Stomach (tissue), 8 donors: ENCODE measurements at regions not wholly inside any gene's neighbourhood (a gene's known extent, or its start where the extent isn't known, plus 50 kb on each side); places are given as distances from the start of the nearest gene placed in this dataset.

ENCODE experiments used
- DNase-seq, 2 donors: peaks; one replicate each; pipeline versions ENCODE4 v3.0.0 to v3.0.0-alpha.2; 2013 to 2019
- H3K27ac ChIP-seq, 5 donors: fragments of 200-600 bp in 4 of 5; sonication (generic) in 4 of 5; one replicate each; pipeline ENCODE4 v1.5.1; 2013 to 2019; ENCODE audit warnings: mild to moderate bottlenecking in 1 of 5, moderate library complexity in 1 of 5
- H3K27me3 ChIP-seq, 3 donors: fragments of 200-600 bp; sonication (generic); one replicate each; pipeline ENCODE4 v1.5.1; 2017 to 2019; ENCODE audit warnings: mixed run types in 1 of 3
- H3K36me3 ChIP-seq, 4 donors: fragments of 200-600 bp; sonication (generic); 1 replicate in 3 of 4; 2 replicates in 1 of 4; pipeline ENCODE4 v1.5.1; 2016 to 2019
- H3K4me1 ChIP-seq, 4 donors: fragments of 200-600 bp; sonication (generic); one replicate each; pipeline ENCODE4 v1.5.1; 2016 to 2019
- H3K4me3 ChIP-seq, 4 donors: fragments of 200-600 bp; sonication (generic) in 3 of 4; one replicate each; pipeline ENCODE4 v1.5.1; 2016 to 2019; ENCODE audit warnings: mild to moderate bottlenecking in 1 of 4
- H3K9me3 ChIP-seq, 4 donors: fragments of 200-600 bp; sonication (generic); one replicate each; pipeline ENCODE4 v1.5.1; 2016 to 2019
- CTCF ChIP-seq, 7 experiments: fragments of 450-650 bp in 4 of 7; fragments of 200-600 bp in 3 of 7; sonication (generic) in 3 of 7; IDR thresholded peaks; one replicate each; pipeline ENCODE4 v1.5.1; 2016 to 2019; ENCODE audit warnings: antibody characterized with exemption in 7 of 7, control low read depth in 2 of 7, mild to moderate bottlenecking in 1 of 7
- EP300 ChIP-seq: sonication (generic); formaldehyde crosslinking; IDR thresholded peaks from one replicate; pipeline ENCODE4 v1.6.1; 2017; ENCODE audit warnings: antibody characterized with exemption
- POLR2A ChIP-seq, 4 donors: fragments of 450-650 bp; IDR thresholded peaks; one replicate each; pipeline ENCODE4 v1.6.1; 2016; ENCODE audit warnings: antibody characterized with exemption in 4 of 4, control low read depth in 2 of 4, mild to moderate bottlenecking in 1 of 4, moderate library complexity in 1 of 4
- POLR2AphosphoS5 ChIP-seq, 3 donors: sonication (generic); formaldehyde crosslinking; IDR thresholded peaks; one replicate each; pipeline ENCODE4 v1.6.1; 2016; ENCODE audit warnings: antibody characterized with exemption in 3 of 3
- WGBS, 5 donors: extraction: QIAGEN DNeasy Blood & Tissue Kit in 3 of 5; methylation state at CpG; one replicate each; pipeline versions ENCODE4 v1.1.5 to v1.1.7; 2013 to 2018; 5-methylcytosine and 5-hydroxymethylcytosine counted together
- intact Hi-C: fragments of 100-400 bp; cut with DNase I; formaldehyde crosslinking; loops from one replicate; pipeline ENCODE4 v1.15.1; 2023; ENCODE audit warnings: low total_unique reads
- donor health status: healthy with polysubstance abuse.
- donor health status: Bipolar disorder and iron deficiency.
- donor health status: healthy.

- Histone ChIP-seq H3K36me3 (no peaks in the 10 kb centered on the region), H3K27ac (no peak overlapping the region), H3K9me3 (no peaks in the 10 kb centered on the region), H3K4me3 (no peak overlapping the region), H3K27me3 (no peaks in the 10 kb centered on the region), H3K4me1 (no peaks in the 10 kb centered on the region)
- 75 to 90% (median 83%) methylated on average over 3 of the region's 3 CpGs for WGBS, 5 donors
- no peak for TF ChIP-seq POLR2AphosphoS5 (IDR thresholded peaks at IDR 0.05)
- no peak for TF ChIP-seq POLR2A (IDR thresholded peaks at IDR 0.05)
- TF ChIP-seq CTCF (IDR thresholded peaks at IDR 0.05): no peak
- TF ChIP-seq EP300: no peak
- DNase-seq: no peak
- intact Hi-C loops: no loop called here
Observed at GRCh38 chr9:32045513-32045912, 338.9 kb upstream of the ACO1 start.

GRCh38 chr9:32067261-32067660 is 317.2 kb upstream of the ACO1 start:
- no peak for TF ChIP-seq POLR2AphosphoS5 (IDR thresholded peaks at IDR 0.05)
- Histone ChIP-seq H3K4me3 (no peak overlapping the region), H3K4me1 (no peaks in the 10 kb centered on the region), H3K27me3 (no peaks in the 10 kb centered on the region), H3K27ac (no peak overlapping the region), H3K36me3 (no peaks in the 10 kb centered on the region), H3K9me3 (no peaks in the 10 kb centered on the region)
- WGBS, 5 donors: 41 to 95% (median 91%) methylated on average over 1 of the region's 1 CpG
- intact Hi-C loops: loop anchor here (10.0 kb wide), 1 partner anchor 62 kb away; no protein-coding TSS in a partner anchor
- no peak for DNase-seq

GRCh38 chr9:32069169-32069813 is 315.2 kb upstream of the ACO1 start:
- H3K4me1 ChIP-seq: no peaks in the 10 kb centered on the region
- H3K4me3 ChIP-seq: no peak overlapping the region
- no peak overlapping the region for H3K27ac ChIP-seq
- intact Hi-C loops: loop anchor here (10.0 kb wide), 1 partner anchor 64 kb away; no protein-coding TSS in a partner anchor
- H3K9me3 ChIP-seq: no peaks in the 10 kb centered on the region
- DNase-seq: no peak
- H3K36me3 ChIP-seq: no peaks in the 10 kb centered on the region
- WGBS, 5 donors: 54 to 71% (median 56%) methylated on average over 9 of the region's 9 CpGs
- no peaks in the 10 kb centered on the region for H3K27me3 ChIP-seq
- no peak for TF ChIP-seq CTCF (IDR thresholded peaks at IDR 0.05)
- no peak for TF ChIP-seq POLR2A (IDR thresholded peaks at IDR 0.05)
- TF ChIP-seq EP300: no peak
- no peak for TF ChIP-seq POLR2AphosphoS5 (IDR thresholded peaks at IDR 0.05)

- H3K27ac ChIP-seq: no peak overlapping the region
- no peaks in the 10 kb centered on the region for H3K4me1 ChIP-seq
- H3K9me3 ChIP-seq: no peaks in the 10 kb centered on the region
- DNase-seq: no peak
- no peak overlapping the region for H3K4me3 ChIP-seq
- H3K36me3 ChIP-seq: no peaks in the 10 kb centered on the region
- TF ChIP-seq POLR2A (IDR thresholded peaks at IDR 0.05) (no peak), CTCF (IDR thresholded peaks at IDR 0.05) (no peak), POLR2AphosphoS5 (IDR thresholded peaks at IDR 0.05) (no peak), EP300 (no peak)
- no peaks in the 10 kb centered on the region for H3K27me3 ChIP-seq
- intact Hi-C loops: loop anchor here (10.0 kb wide), 1 partner anchor 65 kb away; no protein-coding TSS in a partner anchor
- WGBS, 5 donors: 87 to 93% (median 87%) methylated on average over 5 of the region's 5 CpGs
Observed at GRCh38 chr9:32069969-32070368, 314.5 kb upstream of the ACO1 start.

GRCh38 chr9:32072570-32072969 is 311.9 kb upstream of the ACO1 start:
- TF ChIP-seq CTCF (IDR thresholded peaks at IDR 0.05) (no peak), EP300 (no peak)
- 56 to 80% (median 70%) methylated on average over 2 of the region's 2 CpGs for WGBS, 5 donors
- H3K36me3 ChIP-seq: no peaks in the 10 kb centered on the region
- H3K4me3 ChIP-seq: no peak overlapping the region
- DNase-seq: no peak
- H3K9me3 ChIP-seq: no peaks in the 10 kb centered on the region
- H3K27ac ChIP-seq: no peak overlapping the region
- H3K27me3 ChIP-seq: no peaks in the 10 kb centered on the region
- intact Hi-C loops: no loop called here
- H3K4me1 ChIP-seq: no peaks in the 10 kb centered on the region
